IMR-90 (cell line): ENCODE measurements at regions not wholly inside any gene's neighbourhood (a gene's known extent, or its start where the extent isn't known, plus 50 kb on each side); places are given as distances from the start of the nearest gene placed in this dataset.
A peak's percentile ranks its signal among the peaks of the same experiment; 100 is the strongest.

ENCODE experiments used
- ATAC-seq: fragments of 200-7000 bp; cut with Tn5 transposase; 2 replicates; pipeline ENCODE4 v1.9.1; 2020; ENCODE audit warnings: low read depth, mild to moderate bottlenecking, moderate library complexity
- BruUV-seq: library from RNA; stranded (reverse); fragments of 400-500 nt; replicated peaks from 2 replicates; lab custom pipeline; 2021; lab: Mats Ljungman, UMichigan
- CTCF ChIA-PET: fragments of 300-600 bp; formaldehyde crosslinking; extraction: SDS; loops from one replicate; lab custom pipeline; 2021; ENCODE audit warnings: antibody characterized with exemption; lab: Yijun Ruan, JAX
- POLR2A ChIA-PET: fragments of 300-600 bp; sonication (Branson Sonifier 250); formaldehyde crosslinking; loops from one replicate; lab custom pipeline; 2022; ENCODE audit warnings: antibody characterized with exemption; ENCODE audit not compliant: unreplicated experiment; lab: Charles Lee
- DNase-seq: peaks from one replicate; pipeline ENCODE4 v3.0.0; 2013
- H2AFZ ChIP-seq: replicated peaks from 2 replicates; pipeline ENCODE3; 2013; ENCODE audit warnings: low read length, mild to moderate bottlenecking; ENCODE audit not compliant: poor library complexity
- H2AK5ac ChIP-seq: 2 replicates; pipeline ENCODE4 v1.6.1; 2013; ENCODE audit warnings: low read depth, low read length, inconsistent platforms
- H2AK9ac ChIP-seq: replicated peaks from 2 replicates; pipeline ENCODE3; 2013; ENCODE audit warnings: mild to moderate bottlenecking, low read depth, low read length, moderate library complexity; ENCODE audit not compliant: poor library complexity
- H2BK120ac ChIP-seq: 2 replicates; pipeline ENCODE4 v1.6.1; 2013; ENCODE audit warnings: low read depth, low read length, inconsistent platforms
- H2BK15ac ChIP-seq: 3 replicates; pipeline ENCODE4 v1.6.1; 2013; ENCODE audit warnings: low read depth, low read length, inconsistent platforms
- H2BK20ac ChIP-seq: 2 replicates; pipeline ENCODE4 v1.6.1; 2013; ENCODE audit warnings: low read depth, mild to moderate bottlenecking, inconsistent platforms, low read length, moderate library complexity
- H2BK5ac ChIP-seq: 2 replicates; pipeline ENCODE4 v1.6.1; 2013; ENCODE audit warnings: mild to moderate bottlenecking, low read depth, low read length, inconsistent platforms; ENCODE audit not compliant: poor library complexity, severe bottlenecking
- H3K14ac ChIP-seq: replicated peaks from 2 replicates; pipeline ENCODE4 v1.6.1; 2013; ENCODE audit warnings: low read depth, low read length, inconsistent platforms
- H3K18ac ChIP-seq: 2 replicates; pipeline ENCODE4 v1.6.1; 2013; ENCODE audit warnings: low read depth, low read length, control low read depth
- H3K23ac ChIP-seq: 2 replicates; pipeline ENCODE4 v1.6.1; 2013; ENCODE audit warnings: low read depth, low read length, inconsistent platforms
- H3K27ac ChIP-seq: 2 replicates; pipeline ENCODE4 v1.5.1; 2013; ENCODE audit warnings: mild to moderate bottlenecking, control low read depth, low read length; ENCODE audit not compliant: insufficient read depth
- H3K27me3 ChIP-seq: 2 replicates; pipeline ENCODE4 v1.6.1; 2013; ENCODE audit warnings: low read length; ENCODE audit not compliant: control insufficient read depth, insufficient read depth
- H3K36me3 ChIP-seq: 2 replicates; pipeline ENCODE4 v1.6.1; 2013; ENCODE audit warnings: low read length, mixed read lengths; ENCODE audit not compliant: control insufficient read depth, insufficient read depth
- H3K4ac ChIP-seq: 2 replicates; pipeline ENCODE4 v1.6.1; 2013; ENCODE audit warnings: low read depth, low read length, inconsistent platforms
- H3K4me1 ChIP-seq: 2 replicates; pipeline ENCODE4 v1.6.1; 2013; ENCODE audit warnings: low read length, mixed read lengths; ENCODE audit not compliant: control insufficient read depth, insufficient read depth
- H3K4me2 ChIP-seq: 2 replicates; pipeline ENCODE4 v1.6.1; 2013; ENCODE audit warnings: low read depth, mild to moderate bottlenecking, control low read depth, low read length, moderate library complexity
- H3K4me3 ChIP-seq: 2 replicates; pipeline ENCODE4 v1.5.1; 2013; ENCODE audit warnings: low read depth, mild to moderate bottlenecking, control low read depth, low read length, moderate library complexity; ENCODE audit not compliant: insufficient read depth
- H3K56ac ChIP-seq: 2 replicates; pipeline ENCODE4 v1.6.1; 2013; ENCODE audit warnings: low read length, inconsistent platforms; ENCODE audit not compliant: insufficient read depth; ENCODE audit errors: extremely low read depth
- H3K79me1 ChIP-seq, 2 experiments: 2 replicates each; pipeline ENCODE4 v1.6.1; 2013; ENCODE audit warnings: low read length in 2 of 2, inconsistent platforms in 1 of 2, low read depth in 1 of 2
- H3K9ac ChIP-seq: 2 replicates; pipeline ENCODE4 v1.6.1; 2013; ENCODE audit warnings: low read depth, low read length, control low read depth
- H3K9me1 ChIP-seq: 2 replicates; pipeline ENCODE4 v1.6.1; 2013; ENCODE audit warnings: low read length, inconsistent platforms; ENCODE audit not compliant: insufficient read depth
- H3K9me3 ChIP-seq: 2 replicates; pipeline ENCODE4 v1.6.1; 2013; ENCODE audit warnings: low read length; ENCODE audit not compliant: control insufficient read depth, insufficient read depth
- H4K20me1 ChIP-seq: 2 replicates; pipeline ENCODE4 v1.6.1; 2013; ENCODE audit warnings: low read length, inconsistent platforms; ENCODE audit not compliant: insufficient read depth
- H4K5ac ChIP-seq: 2 replicates; pipeline ENCODE4 v1.6.1; 2013; ENCODE audit warnings: mild to moderate bottlenecking, low read depth, low read length, control low read depth
- H4K8ac ChIP-seq, 2 experiments: 2 replicates each; pipeline ENCODE4 v1.6.1; 2013; ENCODE audit warnings: low read depth in 2 of 2, low read length in 2 of 2, control low read depth in 1 of 2, inconsistent platforms in 1 of 2
- H4K91ac ChIP-seq: 2 replicates; pipeline ENCODE4 v1.6.1; 2013; ENCODE audit warnings: low read depth, low read length, inconsistent platforms; ENCODE audit not compliant: insufficient read depth
- CHD1 ChIP-seq: IDR thresholded peaks from 2 replicates; pipeline ENCODE4 v1.6.1; 2012; ENCODE audit warnings: low read depth, low read length, improper control_type of control experiment
- MAFK ChIP-seq: IDR thresholded peaks from 2 replicates; pipeline ENCODE4 v1.6.1; 2012; ENCODE audit warnings: low read depth, low read length, improper control_type of control experiment
- MXI1 ChIP-seq: IDR thresholded peaks from 2 replicates; pipeline ENCODE4 v1.6.1; 2012; ENCODE audit warnings: low read depth, mild to moderate bottlenecking, low read length, moderate library complexity, borderline replicate concordance
- NFE2L2 ChIP-seq: fragments of 150-350 bp; IDR thresholded peaks from 2 replicates; pipeline ENCODE4 v1.6.1; 2016; ENCODE audit warnings: low read depth, mild to moderate bottlenecking, low read length
- POLR2A ChIP-seq: IDR thresholded peaks from 2 replicates; pipeline ENCODE4 v1.6.1; 2012; ENCODE audit warnings: mild to moderate bottlenecking, low read depth, low read length
- USF2 ChIP-seq: fragments of 150-350 bp; IDR thresholded peaks from 2 replicates; pipeline ENCODE4 v1.6.1; 2017; ENCODE audit warnings: mild to moderate bottlenecking, antibody characterized with exemption, low read length, low read depth
- WGBS, 2 experiments: methylation state at CpG; one replicate each; pipeline versions ENCODE4 v1.1.5 to v1.1.7; 2013; ENCODE audit warnings: missing lambda C conversion rate in 2 of 2; ENCODE audit not compliant: insufficient read length in 1 of 2; ENCODE audit errors: extremely low coverage in 2 of 2; 5-methylcytosine and 5-hydroxymethylcytosine counted together
- dilution Hi-C: fragments of 300-500 bp; cut with HindIII; formaldehyde crosslinking; loops from one replicate; pipeline ENCODE4 v1.14.3; 2018; ENCODE audit warnings: low sequenced_read_pairs; ENCODE audit not compliant: unreplicated experiment
- in situ Hi-C: fragments of 300-500 bp; cut with MboI; formaldehyde crosslinking; loops from 3 replicates; pipeline ENCODE4 v1.14.3; 2019; ENCODE audit warnings: low sequenced_read_pairs, inconsistent platforms, mixed read lengths
- intact Hi-C: fragments of 100-400 bp; cut with micrococcal nuclease; formaldehyde crosslinking; loops from 2 replicates; pipeline ENCODE4 v1.10.0; 2022

- no peak overlapping the region for H2BK15ac ChIP-seq
- H3K4me2 ChIP-seq: no peak overlapping the region
- H3K23ac ChIP-seq: no peak overlapping the region
- POLR2A ChIA-PET: no interaction called here
- intact Hi-C loops (no loop called here), in situ Hi-C loops (no loop called here), dilution Hi-C loops (no loop called here)
- H2BK120ac ChIP-seq: no peak overlapping the region
- no peak overlapping the region for H3K14ac ChIP-seq
- no peak overlapping the region for H2BK5ac ChIP-seq
- no peaks in the 10 kb centered on the region for H3K79me1 ChIP-seq
- H3K9me1 ChIP-seq: no peaks in the 10 kb centered on the region
- H3K27ac ChIP-seq: no peak overlapping the region
- DNase-seq (no peak), ATAC-seq (no peak)
- H2AK9ac ChIP-seq: no peak overlapping the region
- H4K20me1 ChIP-seq: no peaks in the 10 kb centered on the region
- no peak overlapping the region for H3K4ac ChIP-seq
- H4K8ac ChIP-seq: no peak overlapping the region
- 10% methylated on average over 2 of the region's 9 CpGs; no CpG with 5 or more reads in 1 of the 2 experiments for WGBS, 2 experiments
- H4K5ac ChIP-seq: no peak overlapping the region
- CTCF ChIA-PET: interaction anchor here (1.2 kb wide), 1 partner anchor 14 kb away, joined by 4 read pairs; no protein-coding TSS in a partner anchor
- peak overlapping the region; percentile 29; the same call in 1 of the 2 replicates for H3K18ac ChIP-seq
- no peak for TF ChIP-seq MAFK
- TF ChIP-seq CHD1: no peak
- no peak for TF ChIP-seq USF2
- TF ChIP-seq NFE2L2: no peak
- no peak for TF ChIP-seq MXI1
- no peak for TF ChIP-seq POLR2A
- H2AFZ ChIP-seq: no peak overlapping the region
- no peaks in the 10 kb centered on the region for H3K9me3 ChIP-seq
- H3K27me3 ChIP-seq: peaks cover 5% of the 10 kb centered on the region; the same call in 1 of the 2 replicates
- H3K56ac ChIP-seq: no peak overlapping the region
- no peak overlapping the region for H3K4me3 ChIP-seq
- no peak overlapping the region for H2BK20ac ChIP-seq
- no peaks in the 10 kb centered on the region for H3K36me3 ChIP-seq
- H4K91ac ChIP-seq: no peak overlapping the region
- no peak overlapping the region for H2AK5ac ChIP-seq
- no peak overlapping the region for H3K9ac ChIP-seq
- no TSS peak for BruUV-seq
- no peaks in the 10 kb centered on the region for H3K4me1 ChIP-seq
These were observed 82.1 kb upstream of the ELAC2 start for GRCh38 chr17:13099926-13100325.
